Astrocyte of the cerebellum (primary cell): ENCODE measurements at regions not wholly inside any gene's neighbourhood (a gene's known extent, or its start where the extent isn't known, plus 50 kb on each side); places are given as distances from the start of the nearest gene placed in this dataset.

ENCODE experiments used
- DNase-seq: peaks from one replicate; pipeline ENCODE4 v3.0.0-alpha.2; 2011; ENCODE audit warnings: low read depth
- H3K4me3 ChIP-seq: 2 replicates; pipeline ENCODE4 v1.5.1; 2011; ENCODE audit warnings: mild to moderate bottlenecking, low read depth, low read length, moderate library complexity
- CTCF ChIP-seq: IDR thresholded peaks from 2 replicates; pipeline ENCODE4 v1.5.1; 2012; ENCODE audit warnings: low read length, low read depth, moderate library complexity, mild to moderate bottlenecking; ENCODE audit errors: missing control alignments
- in situ Hi-C: cut with HindIII; loops from 2 replicates; pipeline ENCODE4 v1.10.0; 2017; ENCODE audit warnings: low sequenced_read_pairs

GRCh38 chr22:46087336-46087690 lies 63.0 kb upstream of the PPARA start:
- TF ChIP-seq CTCF: no peak
- in situ Hi-C loops: no loop called here
- DNase-seq: no peak

GRCh38 chr22:46087816-46088277 lies 62.5 kb upstream of the PPARA start:
- peak overlapping the region; percentile 98 for H3K4me3 ChIP-seq
- TF ChIP-seq CTCF: no peak
- in situ Hi-C loops: no loop called here
- peak; percentile 74 for DNase-seq

More at GRCh38 chr22:46087336-46087690, 63.0 kb upstream of the PPARA start:
- peak overlapping the region; percentile 98 for H3K4me3 ChIP-seq

GRCh38 chr22:46088541-46089311 lies 61.6 kb upstream of the PPARA start:
- in situ Hi-C loops: no loop called here
- TF ChIP-seq CTCF: no peak
- no peak for DNase-seq
- peak overlapping the region; percentile 98 for H3K4me3 ChIP-seq

- TF ChIP-seq CTCF: no peak
- peak overlapping the region; percentile 98 for H3K4me3 ChIP-seq
- no peak for DNase-seq
- in situ Hi-C loops: no loop called here
Observed at GRCh38 chr22:46089426-46090035, 60.8 kb upstream of the PPARA start.

GRCh38 chr22:46090036-46090591 lies 60.2 kb upstream of the PPARA start:
- in situ Hi-C loops: no loop called here
- H3K4me3 ChIP-seq: peak overlapping the region; percentile 6
- no peak for DNase-seq
- no peak for TF ChIP-seq CTCF

GRCh38 chr22:46090631-46091201 lies 59.6 kb upstream of the PPARA start:
- peak overlapping the region; percentile 6 for H3K4me3 ChIP-seq
- TF ChIP-seq CTCF: no peak
- no peak for DNase-seq
- in situ Hi-C loops: no loop called here
